Hepatocyte (in vitro differentiated cells): ENCODE measurements at regions not wholly inside any gene's neighbourhood (a gene's known extent, or its start where the extent isn't known, plus 50 kb on each side); places are given as distances from the start of the nearest gene placed in this dataset.

Experiments used
- DNase-seq: peaks from one replicate; pipeline ENCODE4 v3.0.0-alpha.2; 2016; ENCODE audit warnings: low spot score
- H2AFZ ChIP-seq: fragments of 200-600 bp; sonication (generic); 2 replicates; pipeline ENCODE4 v1.6.0; 2016; ENCODE audit warnings: antibody characterized with exemption, mild to moderate bottlenecking
- H3K27ac ChIP-seq: fragments of 200-600 bp; sonication (generic); 2 replicates; pipeline ENCODE4 v1.5.1; 2016; ENCODE audit warnings: mild to moderate bottlenecking
- H3K27me3 ChIP-seq: fragments of 200-600 bp; sonication (generic); 2 replicates; pipeline ENCODE4 v1.6.1; 2016
- H3K36me3 ChIP-seq: fragments of 200-600 bp; sonication (generic); replicated peaks from 2 replicates; pipeline ENCODE4 v1.5.1; 2016; ENCODE audit warnings: low read depth; ENCODE audit not compliant: insufficient read depth
- H3K4me1 ChIP-seq: fragments of 200-600 bp; sonication (generic); 2 replicates; pipeline ENCODE4 v1.5.1; 2016; ENCODE audit warnings: mild to moderate bottlenecking, moderate library complexity; ENCODE audit not compliant: insufficient read depth
- H3K4me2 ChIP-seq: fragments of 200-600 bp; sonication (generic); 2 replicates; pipeline ENCODE4 v1.6.0; 2016
- H3K4me3 ChIP-seq: fragments of 200-600 bp; sonication (generic); 2 replicates; pipeline ENCODE4 v1.5.1; 2016; ENCODE audit warnings: mild to moderate bottlenecking
- H3K79me2 ChIP-seq: fragments of 200-600 bp; sonication (generic); 2 replicates; pipeline ENCODE4 v1.6.0; 2017; ENCODE audit warnings: mild to moderate bottlenecking
- H3K9me2 ChIP-seq: fragments of 200-600 bp; sonication (generic); replicated peaks from 2 replicates; pipeline ENCODE4 v1.6.0; 2017; ENCODE audit warnings: mild to moderate bottlenecking; ENCODE audit not compliant: insufficient read depth
- H3K9me3 ChIP-seq: fragments of 200-600 bp; sonication (generic); 2 replicates; pipeline ENCODE4 v1.5.1; 2016; ENCODE audit warnings: low read depth, mild to moderate bottlenecking
- H4K20me1 ChIP-seq: fragments of 200-600 bp; sonication (generic); 2 replicates; pipeline ENCODE4 v1.6.0; 2016; ENCODE audit warnings: mild to moderate bottlenecking; ENCODE audit not compliant: insufficient read depth, poor library complexity, severe bottlenecking
- CTCF ChIP-seq: fragments of 200-600 bp; sonication (generic); IDR thresholded peaks from 2 replicates; pipeline ENCODE4 v1.5.1; 2016; ENCODE audit warnings: antibody characterized with exemption, mild to moderate bottlenecking; ENCODE audit not compliant: poor library complexity
- EZH2 ChIP-seq: fragments of 200-600 bp; sonication (generic); IDR thresholded peaks from 2 replicates; pipeline ENCODE4 v1.6.1; 2016; ENCODE audit warnings: antibody characterized with exemption, mild to moderate bottlenecking, borderline replicate concordance
- EZH2phosphoT487 ChIP-seq: fragments of 200-600 bp; sonication (generic); IDR thresholded peaks from one replicate; pipeline ENCODE4 v1.6.1; 2018; ENCODE audit warnings: antibody characterized with exemption, mild to moderate bottlenecking, low read depth, moderate library complexity; ENCODE audit not compliant: unreplicated experiment, severe bottlenecking
- WGBS: methylation state at CpG from one replicate; pipeline ENCODE4 v1.1.6; 2016; ENCODE audit warnings: low lambda C conversion rate; ENCODE audit errors: missing lambda C conversion rate; 5-methylcytosine and 5-hydroxymethylcytosine counted together

DNA sequence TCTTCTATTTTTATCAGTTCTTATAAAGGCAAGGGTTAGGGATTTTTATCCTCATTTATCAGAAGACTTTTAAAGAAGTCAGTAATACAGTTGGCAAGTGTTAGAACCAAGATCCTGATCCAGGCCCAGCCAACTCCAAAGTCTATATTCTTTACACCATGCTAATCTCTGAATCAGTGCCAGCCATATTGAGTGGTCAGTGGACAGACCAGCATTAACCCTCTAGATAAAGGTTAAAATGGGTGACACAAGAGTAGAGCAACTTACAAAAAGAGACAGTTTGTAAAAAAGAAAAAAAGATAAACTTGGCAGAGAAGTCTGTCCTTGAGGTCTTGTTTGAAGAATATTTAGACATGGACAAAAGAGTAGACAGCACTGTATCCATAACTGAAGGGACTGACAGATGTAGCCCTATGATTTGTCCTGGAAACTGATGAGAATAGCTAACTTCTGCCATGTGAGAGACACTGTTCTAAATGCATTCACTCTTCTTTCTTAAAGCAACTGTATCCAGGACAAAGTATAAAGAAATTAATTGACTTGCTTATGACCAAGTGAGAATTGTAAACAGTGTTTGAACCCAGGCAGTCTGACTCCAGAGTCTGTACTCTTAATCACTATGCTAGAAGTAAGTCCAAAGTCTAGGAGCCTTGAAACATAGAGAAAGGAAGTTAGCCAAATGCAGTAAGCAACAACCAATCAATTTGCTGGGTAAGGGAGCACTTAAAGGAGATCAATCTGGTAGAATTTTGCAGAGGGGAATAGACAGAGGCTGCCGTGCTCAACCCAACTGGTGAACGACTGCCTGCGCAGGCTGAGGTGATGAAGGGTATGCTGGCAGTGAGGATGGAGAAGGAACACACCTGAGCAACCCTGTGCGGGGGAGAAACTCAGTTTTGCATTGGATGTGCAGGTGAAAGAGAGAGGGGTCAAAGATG lies 103.7 kb downstream of the TTC6 start:
- WGBS: 83% methylated on average over 4 of the region's 4 CpGs
- H3K36me3 ChIP-seq: no peaks in the 10 kb centered on the region
- no peaks in the 10 kb centered on the region for H3K9me3 ChIP-seq
- no peaks in the 10 kb centered on the region for H3K79me2 ChIP-seq
- H3K27ac ChIP-seq: peak overlapping the region; percentile 77
- no peaks in the 10 kb centered on the region for H4K20me1 ChIP-seq
- H3K9me2 ChIP-seq: no peaks in the 10 kb centered on the region
- no peaks in the 10 kb centered on the region for H3K27me3 ChIP-seq
- TF ChIP-seq EZH2phosphoT487: no peak
- no peak for TF ChIP-seq EZH2
- TF ChIP-seq CTCF: no peak
- peaks cover 26% of the 10 kb centered on the region for H3K4me1 ChIP-seq
- no peak overlapping the region for H2AFZ ChIP-seq
- peak; percentile 28 for DNase-seq
- peak overlapping the region; percentile 42 for H3K4me2 ChIP-seq
- H3K4me3 ChIP-seq: no peak overlapping the region

DNA sequence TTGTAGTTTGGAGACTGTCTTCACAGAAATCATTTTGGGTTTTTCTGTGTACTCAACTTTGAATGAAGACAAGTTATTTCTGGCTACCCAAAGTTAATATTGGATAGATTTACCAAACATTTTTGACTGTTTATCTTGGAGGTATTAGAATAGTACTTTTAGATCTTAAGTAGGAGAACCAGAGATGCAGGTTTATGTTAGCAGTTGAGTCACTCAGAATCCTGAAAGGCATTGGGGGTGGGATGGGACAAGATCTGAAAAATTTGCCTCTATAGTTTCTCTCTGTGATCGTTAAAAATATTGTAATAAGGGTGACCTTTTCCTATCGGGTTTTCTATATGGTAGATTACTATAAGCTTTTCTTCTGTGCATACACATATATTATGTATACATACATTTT lies 112.3 kb downstream of the TTC6 start:
- no peaks in the 10 kb centered on the region for H3K9me2 ChIP-seq
- H4K20me1 ChIP-seq: no peaks in the 10 kb centered on the region
- no peaks in the 10 kb centered on the region for H3K4me1 ChIP-seq
- no peak overlapping the region for H3K27ac ChIP-seq
- no peak for DNase-seq
- no peaks in the 10 kb centered on the region for H3K27me3 ChIP-seq
- H3K79me2 ChIP-seq: no peaks in the 10 kb centered on the region
- 87% methylated on average over 2 of the region's 2 CpGs for WGBS
- no peak overlapping the region for H2AFZ ChIP-seq
- no peak for TF ChIP-seq EZH2
- no peaks in the 10 kb centered on the region for H3K9me3 ChIP-seq
- H3K36me3 ChIP-seq: no peaks in the 10 kb centered on the region
- H3K4me3 ChIP-seq: no peak overlapping the region
- no peak overlapping the region for H3K4me2 ChIP-seq

- Histone ChIP-seq H2AFZ (no peak overlapping the region), H3K79me2 (no peaks in the 10 kb centered on the region), H3K9me3 (no peaks in the 10 kb centered on the region), H3K27me3 (no peaks in the 10 kb centered on the region), H3K4me3 (no peak overlapping the region), H3K9me2 (no peaks in the 10 kb centered on the region), H3K4me1 (no peaks in the 10 kb centered on the region), H3K27ac (no peak overlapping the region), H4K20me1 (no peaks in the 10 kb centered on the region), H3K4me2 (no peak overlapping the region), H3K36me3 (no peaks in the 10 kb centered on the region)
- WGBS: 78% methylated on average over 2 of the region's 2 CpGs
- no peak for DNase-seq
- TF ChIP-seq EZH2 (no peak), EZH2phosphoT487 (no peak), CTCF (no peak)
Observed at GRCh38 chr14:37708481-37708880, 113.1 kb downstream of the TTC6 start.

DNA sequence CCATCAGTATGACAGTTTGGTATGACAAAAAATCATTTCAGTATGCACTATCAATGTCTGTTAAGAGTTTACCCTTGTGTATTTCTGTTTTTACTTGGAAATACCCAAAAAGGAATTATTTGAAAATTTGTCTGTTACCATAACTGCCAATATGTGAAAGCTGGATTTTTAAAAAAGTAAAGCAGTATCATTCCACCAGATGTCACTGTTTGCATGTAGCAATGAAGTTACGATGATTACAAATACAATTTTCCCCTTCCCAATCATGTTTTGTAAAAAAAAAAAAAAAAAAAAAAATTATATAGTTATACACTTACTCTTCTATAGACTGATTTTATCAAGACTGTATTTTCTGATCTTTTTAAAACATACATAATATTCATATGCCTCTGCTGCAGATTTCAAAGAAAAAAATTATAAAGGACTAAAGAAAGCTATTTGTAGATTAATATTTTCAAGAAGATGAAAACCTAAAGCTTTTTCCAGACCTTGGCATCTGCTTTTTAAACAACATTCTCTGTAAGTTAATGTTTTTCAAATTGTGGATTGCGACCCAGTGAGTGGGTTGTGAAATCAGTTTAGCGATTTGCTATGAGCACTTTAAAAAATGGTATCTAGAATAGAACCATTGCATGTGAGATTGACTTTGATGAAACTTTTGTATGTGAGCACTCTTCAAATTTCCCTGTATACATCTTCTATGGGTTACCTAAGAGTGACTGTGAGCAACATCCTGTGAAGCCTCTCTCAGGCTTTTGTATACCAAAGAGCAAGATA lies 114.2 kb downstream of the TTC6 start:
- H3K9me3 ChIP-seq: no peaks in the 10 kb centered on the region

More for the DNA sequence above, 114.2 kb downstream of the TTC6 start:
- H3K4me2 ChIP-seq: no peak overlapping the region
- H3K4me3 ChIP-seq: no peak overlapping the region
- H3K27me3 ChIP-seq: no peaks in the 10 kb centered on the region
- no peaks in the 10 kb centered on the region for H3K36me3 ChIP-seq
- no peak overlapping the region for H2AFZ ChIP-seq
- H3K79me2 ChIP-seq: no peaks in the 10 kb centered on the region
- no peak overlapping the region for H3K27ac ChIP-seq
- no peaks in the 10 kb centered on the region for H4K20me1 ChIP-seq
- TF ChIP-seq CTCF (peak; percentile 61), EZH2phosphoT487 (no peak), EZH2 (no peak)
- DNase-seq: no peak
- 86% methylated on average over 3 of the region's 3 CpGs for WGBS
- H3K4me1 ChIP-seq: no peaks in the 10 kb centered on the region
- H3K9me2 ChIP-seq: no peaks in the 10 kb centered on the region
